Retinal pigment epithelial cell (primary cell): ENCODE measurements at regions not wholly inside any gene's neighbourhood (a gene's known extent, or its start where the extent isn't known, plus 50 kb on each side); places are given as distances from the start of the nearest gene placed in this dataset.

ENCODE experiments used
- DNase-seq: peaks from one replicate; pipeline ENCODE4 v3.0.0-alpha.2; 2010; ENCODE audit warnings: low read depth
- H3K4me3 ChIP-seq: 2 replicates; pipeline ENCODE4 v1.5.1; 2011; ENCODE audit warnings: mild to moderate bottlenecking, low read length, control low read depth, moderate library complexity
- TF ChIP-seq, protein P1 (sequence below): conservative IDR thresholded peaks from 2 replicates; pipeline ENCODE4 v1.5.1; 2011; ENCODE audit warnings: low read depth, low read length, control low read depth, inconsistent platforms

DNA sequence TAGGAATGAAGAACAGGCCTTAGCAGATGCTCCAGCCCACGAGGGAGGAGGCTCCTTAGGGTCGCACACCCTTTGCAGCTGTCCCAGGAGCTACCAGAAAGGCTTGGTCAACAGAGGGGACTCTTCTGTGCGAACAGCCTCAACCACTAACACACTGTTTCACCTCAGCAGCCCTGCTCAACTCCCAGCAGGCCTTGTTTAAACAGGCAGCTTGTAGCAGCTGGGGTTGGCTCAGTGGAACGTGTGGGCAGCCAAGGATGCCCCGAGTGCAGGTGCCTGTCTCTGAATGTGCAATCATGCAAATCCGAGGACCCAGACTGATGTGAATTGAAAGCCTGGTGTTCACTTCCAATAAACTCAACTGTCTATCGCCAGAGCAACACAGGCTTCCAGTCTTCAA, 88.7 kb upstream of the CXCR4 start:
- no peak overlapping the region for H3K4me3 ChIP-seq
- TF ChIP-seq, protein P1, sequence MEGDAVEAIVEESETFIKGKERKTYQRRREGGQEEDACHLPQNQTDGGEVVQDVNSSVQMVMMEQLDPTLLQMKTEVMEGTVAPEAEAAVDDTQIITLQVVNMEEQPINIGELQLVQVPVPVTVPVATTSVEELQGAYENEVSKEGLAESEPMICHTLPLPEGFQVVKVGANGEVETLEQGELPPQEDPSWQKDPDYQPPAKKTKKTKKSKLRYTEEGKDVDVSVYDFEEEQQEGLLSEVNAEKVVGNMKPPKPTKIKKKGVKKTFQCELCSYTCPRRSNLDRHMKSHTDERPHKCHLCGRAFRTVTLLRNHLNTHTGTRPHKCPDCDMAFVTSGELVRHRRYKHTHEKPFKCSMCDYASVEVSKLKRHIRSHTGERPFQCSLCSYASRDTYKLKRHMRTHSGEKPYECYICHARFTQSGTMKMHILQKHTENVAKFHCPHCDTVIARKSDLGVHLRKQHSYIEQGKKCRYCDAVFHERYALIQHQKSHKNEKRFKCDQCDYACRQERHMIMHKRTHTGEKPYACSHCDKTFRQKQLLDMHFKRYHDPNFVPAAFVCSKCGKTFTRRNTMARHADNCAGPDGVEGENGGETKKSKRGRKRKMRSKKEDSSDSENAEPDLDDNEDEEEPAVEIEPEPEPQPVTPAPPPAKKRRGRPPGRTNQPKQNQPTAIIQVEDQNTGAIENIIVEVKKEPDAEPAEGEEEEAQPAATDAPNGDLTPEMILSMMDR = no peak
- DNase-seq = no peak

DNA sequence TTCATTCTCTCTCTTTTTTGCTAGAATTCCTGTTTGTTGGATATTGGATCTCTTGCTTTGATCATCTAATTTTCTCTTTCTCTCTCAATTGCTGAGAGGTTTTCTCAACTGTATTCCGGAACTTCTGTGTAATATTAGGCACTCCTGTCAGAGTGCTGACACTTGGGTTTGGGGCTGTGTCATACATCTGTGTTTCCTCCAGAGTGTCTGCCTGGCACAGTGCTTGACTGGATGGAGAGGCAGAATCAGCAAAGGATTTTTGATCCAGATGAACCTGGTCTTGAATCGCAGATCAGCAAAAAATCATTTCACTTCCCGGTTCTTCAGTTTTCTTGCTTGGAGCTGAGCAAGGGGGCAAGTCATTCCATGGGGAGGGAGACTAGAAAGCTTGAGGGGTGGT, 87.7 kb upstream of the CXCR4 start:
- TF ChIP-seq, protein P1 = no peak
- DNase-seq = no peak
- no peak overlapping the region for H3K4me3 ChIP-seq

DNA sequence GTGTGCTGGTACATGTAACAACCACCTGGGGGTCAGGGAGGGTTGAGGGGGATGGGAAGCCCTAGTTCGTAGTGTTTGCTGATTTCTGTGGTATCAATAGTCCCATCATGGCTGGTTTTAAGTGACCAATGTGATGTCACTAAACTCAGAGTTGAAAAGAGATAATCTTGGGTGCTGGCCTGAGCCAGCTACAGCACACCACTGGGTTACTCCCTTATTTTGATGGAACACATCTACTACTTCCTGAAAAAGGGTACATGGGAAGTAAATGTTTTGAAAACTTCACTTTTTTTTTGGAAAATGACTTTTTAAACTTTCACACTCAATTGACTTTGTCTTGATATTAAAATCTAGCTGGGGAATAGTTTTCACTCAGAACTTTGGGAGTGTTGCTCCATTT, 87.0 kb upstream of the CXCR4 start:
- TF ChIP-seq, protein P1 = no peak
- no peak for DNase-seq
- H3K4me3 ChIP-seq = no peak overlapping the region

DNA sequence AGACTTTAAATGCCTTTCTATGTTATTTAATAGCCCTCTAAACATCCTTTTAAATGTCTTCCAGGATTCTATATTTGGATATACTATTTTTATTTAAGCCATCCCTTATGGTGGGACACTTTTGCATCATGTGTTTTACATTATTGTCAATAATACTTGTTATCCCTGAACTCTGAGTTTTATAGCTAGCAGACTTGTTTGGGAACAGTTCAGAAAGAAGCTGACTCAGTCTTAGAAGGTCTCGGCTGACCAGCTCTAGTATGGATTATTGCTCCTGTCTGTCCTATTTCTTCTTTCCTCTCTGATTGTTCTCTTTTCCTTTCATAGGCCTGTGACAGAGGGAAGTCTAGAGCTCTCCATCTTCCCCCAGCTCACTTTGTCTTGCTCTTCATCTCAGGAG, 77.3 kb upstream of the CXCR4 start:
- DNase-seq = no peak

DNA sequence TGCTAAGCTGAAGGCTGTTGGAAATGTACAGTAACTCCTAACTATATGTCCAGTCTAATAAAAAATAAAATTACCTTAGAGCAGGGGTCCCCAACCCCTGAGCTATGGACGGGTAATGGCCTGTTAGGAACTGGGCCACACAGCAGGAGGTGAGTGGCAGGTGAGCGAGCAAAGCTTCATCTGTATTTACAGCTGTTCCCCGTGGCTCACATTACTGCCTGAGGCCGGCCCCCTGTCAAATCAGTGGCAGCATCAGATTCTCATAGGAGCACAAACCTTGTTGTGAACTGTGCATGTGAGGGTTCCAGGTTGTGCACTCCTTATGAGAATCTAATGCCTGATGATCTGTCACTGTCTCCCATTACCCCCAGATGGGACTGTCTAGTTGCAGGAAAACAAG, 73.1 kb upstream of the CXCR4 start:
- DNase-seq = no peak
- TF ChIP-seq, protein P1 = no peak

More for the DNA sequence above, 77.3 kb upstream of the CXCR4 start:
- TF ChIP-seq, protein P1 = no peak
- no peak overlapping the region for H3K4me3 ChIP-seq

DNA sequence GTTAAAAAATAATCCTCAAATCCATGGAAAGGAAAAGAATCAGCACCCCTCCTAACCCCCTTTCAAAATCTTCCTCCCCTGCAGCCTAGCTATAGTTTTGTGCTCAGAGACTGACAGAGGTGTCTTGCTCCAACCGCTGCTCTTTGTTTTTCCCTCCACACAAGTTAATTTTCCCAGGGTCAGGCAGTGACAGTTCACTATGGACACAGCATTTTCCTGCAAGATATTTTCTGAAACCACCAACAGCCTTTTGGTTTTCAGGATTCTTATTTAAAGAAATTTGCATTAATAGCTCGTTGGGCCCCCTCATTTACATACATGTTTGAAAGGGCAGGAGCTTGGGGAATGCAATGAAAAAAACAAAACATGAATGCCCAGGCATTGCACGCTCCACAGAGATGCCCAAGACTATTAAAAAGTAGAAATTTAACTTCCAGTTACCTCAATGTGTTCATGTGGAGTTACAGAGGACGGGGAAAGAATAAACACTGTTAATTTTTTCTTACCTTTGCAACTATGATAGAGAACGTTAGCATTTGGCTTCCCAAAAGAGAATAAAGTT, 71.4 kb upstream of the CXCR4 start:
- no peak overlapping the region for H3K4me3 ChIP-seq
- TF ChIP-seq, protein P1 = no peak
- DNase-seq = no peak

More for the DNA sequence above, 73.1 kb upstream of the CXCR4 start:
- H3K4me3 ChIP-seq = no peak overlapping the region

DNA sequence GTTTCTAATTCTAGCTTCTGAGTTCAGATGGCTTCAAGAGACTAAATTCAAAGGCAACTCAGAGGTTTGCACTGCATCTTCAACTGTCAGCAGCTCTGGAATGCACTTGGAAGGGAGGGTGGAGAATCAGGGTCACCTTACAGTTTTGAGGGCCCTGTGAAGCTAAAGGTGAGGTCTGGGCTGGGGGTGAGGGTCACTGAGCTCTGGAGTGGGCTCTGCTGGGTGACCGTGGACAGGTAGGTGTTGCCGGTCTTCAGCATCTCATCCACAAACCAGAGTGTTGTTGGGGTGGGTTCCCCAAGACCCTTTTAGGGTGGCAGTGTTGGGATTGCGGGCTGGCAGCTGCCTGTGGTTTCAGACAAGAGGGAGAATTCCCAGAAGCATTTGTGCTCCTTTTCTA, 70.1 kb upstream of the CXCR4 start:
- TF ChIP-seq, protein P1 = no peak
- H3K4me3 ChIP-seq = no peak overlapping the region
- no peak for DNase-seq
